ENCODE measurements at regions not wholly inside any gene's neighbourhood (a gene's known extent, or its start where the extent isn't known, plus 50 kb on each side); places are given as distances from the start of the nearest gene placed in this dataset.
"Not testable (repeated sequence)": the region's sequence is repeated elsewhere in the genome, so short reads cannot be mapped to it uniquely, and the experiment has no call there.

GRCh38 chr9:25078202-25078601 lies 532.5 kb upstream of the IZUMO3 start:
- no peak for TF ChIP-seq CTCF (IDR thresholded peaks at IDR 0.05; ENCODE audit: poor library complexity, severe bottlenecking)
- no peak overlapping the region for H3K27ac ChIP-seq (ENCODE audit: poor library complexity, severe bottlenecking)
- no peak overlapping the region for H3K4me3 ChIP-seq (ENCODE audit: severe bottlenecking)
- DNase-seq (ENCODE audit: low spot score) (no peak), ATAC-seq (ENCODE audit: low read depth) (no peak)
- H3K4me1 ChIP-seq (ENCODE audit: insufficient read depth, poor library complexity, severe bottlenecking), result no peaks in the 10 kb centered on the region
- no peaks in the 10 kb centered on the region for H3K27me3 ChIP-seq (ENCODE audit: insufficient read depth, poor library complexity, severe bottlenecking)
- no peaks in the 10 kb centered on the region for H3K9me3 ChIP-seq (ENCODE audit: severe bottlenecking)
- H3K36me3 ChIP-seq (ENCODE audit: low read depth), result no peaks in the 10 kb centered on the region

- no peaks in the 10 kb centered on the region for H3K9me3 ChIP-seq (ENCODE audit: severe bottlenecking)
- no peaks in the 10 kb centered on the region for H3K36me3 ChIP-seq (ENCODE audit: low read depth)
- no peak for TF ChIP-seq CTCF (IDR thresholded peaks at IDR 0.05; ENCODE audit: poor library complexity, severe bottlenecking)
- no peaks in the 10 kb centered on the region for H3K27me3 ChIP-seq (ENCODE audit: insufficient read depth, poor library complexity, severe bottlenecking)
- H3K4me1 ChIP-seq (ENCODE audit: insufficient read depth, poor library complexity, severe bottlenecking), result no peaks in the 10 kb centered on the region
- no peak overlapping the region for H3K27ac ChIP-seq (ENCODE audit: poor library complexity, severe bottlenecking)
- no peak overlapping the region for H3K4me3 ChIP-seq (ENCODE audit: severe bottlenecking)
- no peak for ATAC-seq (ENCODE audit: low read depth)
- DNase-seq (ENCODE audit: low spot score), result no peak
Observed at GRCh38 chr9:25048098-25048724, 502.5 kb upstream of the IZUMO3 start.

- H3K36me3 ChIP-seq (ENCODE audit: low read depth); ATAC-seq (ENCODE audit: low read depth); H3K4me3 ChIP-seq (ENCODE audit: severe bottlenecking); DNase-seq (ENCODE audit: low spot score); H3K27me3 ChIP-seq (ENCODE audit: insufficient read depth, poor library complexity, severe bottlenecking); H3K9me3 ChIP-seq (ENCODE audit: severe bottlenecking); H3K27ac ChIP-seq (ENCODE audit: poor library complexity, severe bottlenecking); H3K4me1 ChIP-seq (ENCODE audit: insufficient read depth, poor library complexity, severe bottlenecking): not testable (repeated sequence)
Observed at GRCh38 chr9:25045469-25045868, 499.8 kb upstream of the IZUMO3 start.

- H3K4me3 ChIP-seq (ENCODE audit: severe bottlenecking), result no peak overlapping the region
- no peaks in the 10 kb centered on the region for H3K4me1 ChIP-seq (ENCODE audit: insufficient read depth, poor library complexity, severe bottlenecking)
Observed at GRCh38 chr9:25029743-25030142, 484.0 kb upstream of the IZUMO3 start.

GRCh38 chr9:25025686-25026085 lies 480.0 kb upstream of the IZUMO3 start:
- DNase-seq (ENCODE audit: low spot score) (no peak), ATAC-seq (ENCODE audit: low read depth) (no peak)
- no peaks in the 10 kb centered on the region for H3K4me1 ChIP-seq (ENCODE audit: insufficient read depth, poor library complexity, severe bottlenecking)
- H3K36me3 ChIP-seq (ENCODE audit: low read depth), result no peaks in the 10 kb centered on the region
- H3K9me3 ChIP-seq (ENCODE audit: severe bottlenecking), result no peaks in the 10 kb centered on the region
- no peak overlapping the region for H3K27ac ChIP-seq (ENCODE audit: poor library complexity, severe bottlenecking)
- peaks cover 5% of the 10 kb centered on the region for H3K27me3 ChIP-seq (ENCODE audit: insufficient read depth, poor library complexity, severe bottlenecking)
- TF ChIP-seq CTCF (IDR thresholded peaks at IDR 0.05; ENCODE audit: poor library complexity, severe bottlenecking), result no peak
- no peak overlapping the region for H3K4me3 ChIP-seq (ENCODE audit: severe bottlenecking)

More at GRCh38 chr9:25029743-25030142, 484.0 kb upstream of the IZUMO3 start:
- Histone ChIP-seq H3K27me3 (ENCODE audit: insufficient read depth, poor library complexity, severe bottlenecking) (peaks cover 35% of the 10 kb centered on the region), H3K27ac (ENCODE audit: poor library complexity, severe bottlenecking) (no peak overlapping the region), H3K36me3 (ENCODE audit: low read depth) (no peaks in the 10 kb centered on the region), H3K9me3 (ENCODE audit: severe bottlenecking) (no peaks in the 10 kb centered on the region)
- DNase-seq (ENCODE audit: low spot score) (no peak), ATAC-seq (ENCODE audit: low read depth) (no peak)
- no peak for TF ChIP-seq CTCF (IDR thresholded peaks at IDR 0.05; ENCODE audit: poor library complexity, severe bottlenecking)

All from RWPE2 (cell line).